HG02970 (cell line): ENCODE measurements at regions not wholly inside any gene's neighbourhood (a gene's known extent, or its start where the extent isn't known, plus 50 kb on each side); places are given as distances from the start of the nearest gene placed in this dataset.

Experiments
- ATAC-seq: cut with Tn5 transposase; IDR thresholded peaks from one replicate; pipeline ENCODE4 v1.9.1; 2021; ENCODE audit warnings: mild to moderate bottlenecking, moderate library complexity, moderate number of reproducible peaks; ENCODE audit not compliant: unreplicated experiment, low FRiP score

DNA sequence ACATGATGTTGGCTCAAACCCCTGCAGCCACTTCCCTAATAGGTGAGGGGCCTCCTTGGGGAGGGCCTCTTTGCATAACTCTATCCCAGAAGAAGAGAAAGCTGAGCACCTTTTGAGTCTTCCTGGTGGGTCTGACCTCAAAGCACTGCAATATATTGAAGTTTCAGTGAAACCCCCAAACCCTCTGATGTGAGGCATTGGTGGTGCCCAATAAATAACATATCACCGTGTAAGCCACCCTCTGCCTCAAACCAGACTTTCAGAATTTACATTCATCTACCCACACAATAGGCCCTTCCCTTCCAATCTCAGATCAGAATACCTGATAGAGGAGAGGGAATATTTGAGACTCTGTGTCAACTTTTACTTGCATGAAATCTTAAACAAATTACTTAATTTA, 142.8 kb upstream of the STK17B start:
- ATAC-seq = no peak

DNA sequence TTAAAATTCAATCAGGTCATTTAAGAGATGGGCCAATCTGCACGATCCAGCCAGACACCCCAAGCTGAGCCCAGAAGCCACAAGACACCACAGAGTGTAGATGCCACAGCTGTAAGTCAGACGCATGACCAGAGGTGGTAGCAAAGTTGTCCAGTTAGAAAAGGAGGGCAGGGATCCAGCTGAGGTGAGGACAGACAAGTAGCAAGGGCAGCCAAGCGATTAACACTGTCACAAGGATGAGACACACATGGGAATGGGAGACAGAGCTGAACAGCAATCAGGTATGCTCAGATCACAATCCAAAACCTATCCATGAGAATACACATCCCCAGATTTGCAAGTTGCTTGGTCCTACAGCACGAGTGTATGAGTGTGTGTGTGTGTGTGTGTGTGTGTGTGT, 143.4 kb upstream of the STK17B start:
- ATAC-seq = no peak

DNA sequence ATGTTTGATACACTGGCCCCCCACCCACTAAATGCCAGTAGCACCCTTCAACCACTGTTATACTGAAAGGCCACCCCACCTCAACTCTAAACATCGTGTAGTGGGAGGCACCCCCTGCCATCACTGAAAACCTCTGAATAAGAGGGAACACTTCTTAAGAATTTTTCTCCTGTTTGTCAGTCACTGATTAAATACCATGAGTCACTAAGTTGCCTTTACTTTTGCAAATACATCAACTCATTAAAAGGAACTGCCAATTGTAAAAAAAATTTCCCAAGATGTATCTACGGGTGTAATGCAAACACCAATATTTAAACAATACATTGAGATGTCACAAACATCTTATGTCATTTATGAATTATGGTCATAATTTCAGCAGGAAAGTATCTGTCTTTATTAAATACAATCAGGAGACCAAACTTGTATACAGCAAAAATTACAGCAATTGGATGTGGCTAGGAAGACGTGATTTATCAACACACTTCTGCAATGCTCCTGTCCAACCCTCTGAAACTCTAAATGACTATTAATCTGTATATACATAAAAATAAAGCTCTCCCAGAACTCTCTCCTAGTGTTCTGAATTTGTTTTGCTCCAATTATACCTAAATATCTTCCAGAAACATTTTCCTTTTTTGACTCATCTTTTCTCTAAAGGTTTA, 144.1 kb upstream of the STK17B start:
- no peak for ATAC-seq

DNA sequence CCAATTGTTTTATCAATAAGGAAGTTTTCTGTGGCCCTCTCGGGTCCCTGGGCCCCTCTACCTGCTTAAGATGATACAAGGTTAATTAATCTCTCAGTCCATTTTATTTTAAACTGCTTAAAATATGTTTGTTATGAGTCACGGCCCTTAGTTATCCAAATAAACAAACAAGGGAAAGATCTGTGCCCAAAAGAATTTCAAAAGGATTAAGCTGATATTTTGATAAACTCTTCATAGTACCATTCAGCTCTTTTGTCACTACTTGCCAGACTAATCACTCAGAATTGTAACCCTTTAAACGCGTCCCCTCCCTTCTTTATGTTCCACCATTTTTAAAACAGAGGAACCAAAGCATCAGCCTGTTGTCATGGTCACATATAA, 144.7 kb upstream of the STK17B start:
- ATAC-seq = no peak

DNA sequence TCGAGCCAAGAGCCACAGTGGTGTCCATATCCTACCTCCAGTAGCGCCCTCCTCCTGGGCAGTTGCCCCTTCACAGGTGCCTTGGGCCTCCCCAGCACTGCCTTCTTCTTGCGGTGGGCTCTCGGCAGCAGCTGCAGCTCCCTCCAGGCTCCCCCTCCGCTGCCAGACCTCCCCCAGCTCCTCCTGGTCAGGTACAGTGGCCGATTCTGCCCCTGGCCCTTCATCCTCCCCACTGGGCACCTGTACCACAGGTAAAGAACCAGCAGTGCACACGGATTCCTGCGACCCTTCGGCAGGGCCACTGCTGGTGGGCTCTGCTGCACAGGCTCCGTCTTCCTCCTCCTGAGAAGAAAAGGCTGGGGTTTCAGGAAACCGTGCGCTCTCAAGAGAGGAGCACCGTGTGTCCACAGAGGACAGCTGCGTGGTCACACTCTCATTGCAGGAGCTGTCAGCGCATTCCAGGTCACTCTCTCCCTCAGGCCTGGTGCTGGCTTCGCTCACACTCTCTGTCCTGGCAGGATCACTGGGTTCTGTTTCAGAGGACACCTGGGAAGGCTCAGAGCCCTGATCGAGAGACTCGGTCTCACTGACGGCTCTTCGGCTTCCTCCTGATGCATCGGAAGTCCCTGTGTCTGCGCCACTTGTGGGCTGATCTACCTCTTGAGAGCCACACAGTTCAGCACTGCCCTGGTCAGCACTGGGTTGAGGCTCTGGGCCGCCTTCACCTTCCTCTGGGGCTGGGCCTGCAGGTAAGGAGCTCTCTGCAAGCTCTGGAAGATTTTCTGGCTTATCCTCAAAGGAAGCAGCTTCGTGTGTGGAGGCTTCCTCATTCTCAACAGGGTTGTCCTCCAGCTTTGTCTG, 147.4 kb upstream of the STK17B start:
- no peak for ATAC-seq

DNA sequence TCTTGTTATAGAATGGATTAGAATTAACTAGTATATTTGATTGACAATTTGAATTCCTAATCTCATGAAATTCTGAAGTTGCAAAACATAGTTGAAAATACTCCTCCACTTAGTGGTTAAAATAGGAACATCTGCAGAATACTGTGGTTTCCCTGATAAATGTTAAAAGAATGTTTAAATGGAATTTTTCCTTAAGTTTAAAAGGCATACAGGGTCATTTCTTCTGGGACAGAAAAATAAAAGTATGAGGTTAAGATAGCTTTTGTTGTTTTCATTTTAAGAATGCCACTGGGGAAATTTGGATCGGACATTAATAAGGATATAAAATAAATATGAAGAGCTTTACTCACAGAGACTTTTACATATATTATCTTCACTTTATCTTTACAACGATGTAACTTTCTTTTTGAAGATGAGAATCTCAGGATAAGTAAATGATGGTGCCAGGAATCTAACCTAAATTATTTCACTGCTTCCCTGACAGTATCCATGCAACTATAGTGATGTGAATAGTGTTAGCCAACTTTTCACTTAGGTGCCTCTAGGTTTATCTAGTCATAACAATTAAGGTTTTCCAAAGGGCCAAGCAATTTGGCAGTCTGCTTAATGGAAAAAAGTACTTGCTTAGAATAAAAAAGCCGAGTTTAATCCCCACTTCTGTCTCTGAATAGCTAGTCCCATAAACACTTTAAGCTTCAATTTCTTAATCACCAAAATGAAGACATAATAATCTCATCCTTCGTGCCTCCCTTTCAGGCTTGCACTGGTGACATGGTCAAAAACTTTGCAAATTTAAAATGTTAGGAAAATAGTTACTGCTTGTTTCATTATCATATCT, 151.8 kb upstream of the STK17B start:
- no peak for ATAC-seq

DNA sequence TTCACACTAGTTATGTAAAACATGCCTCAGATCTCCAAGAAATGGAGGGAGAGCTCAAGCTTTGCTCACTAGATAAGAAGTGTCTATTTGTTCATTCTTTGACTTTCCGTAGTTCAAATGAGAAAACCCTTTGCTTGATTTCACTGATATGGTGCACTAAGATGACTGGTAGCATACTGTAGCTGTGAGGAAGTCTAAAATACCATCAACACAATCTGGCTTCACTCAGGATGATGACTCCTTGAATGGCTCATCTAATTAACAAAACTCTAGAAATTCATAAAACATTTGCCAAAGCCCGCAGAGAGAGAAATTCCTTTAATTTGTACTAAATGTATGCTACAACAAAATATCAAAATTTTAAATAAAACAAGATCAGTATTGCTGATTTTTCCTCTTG, 152.8 kb upstream of the STK17B start:
- no peak for ATAC-seq

DNA sequence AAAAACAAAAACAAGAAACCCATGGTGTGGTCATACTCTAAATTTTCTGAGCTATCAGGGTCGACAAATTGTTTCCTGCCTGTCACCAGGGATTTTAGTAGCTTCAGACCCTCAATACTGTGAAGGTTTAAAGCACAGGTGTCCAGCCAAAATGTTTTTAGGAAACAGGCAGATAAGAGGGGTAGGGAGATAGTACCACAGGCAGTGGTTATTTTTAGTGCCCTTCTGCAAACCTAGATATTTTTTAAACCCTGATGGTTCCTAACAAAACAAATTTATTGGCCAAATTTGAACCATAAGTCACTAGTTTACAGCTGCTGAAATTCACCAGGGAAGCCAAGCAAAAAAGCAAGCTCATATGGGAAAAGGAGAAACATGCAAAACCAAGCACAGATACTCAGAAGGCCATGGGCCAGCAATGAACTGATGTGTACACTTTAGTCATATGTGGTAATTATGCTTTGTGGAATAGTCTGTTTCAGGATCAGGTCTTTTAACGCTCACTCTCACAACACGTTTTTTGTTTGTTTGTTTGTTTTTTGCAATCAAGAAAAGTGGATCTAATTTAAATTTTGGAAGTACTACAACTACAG, 156.8 kb upstream of the STK17B start:
- ATAC-seq = no peak

DNA sequence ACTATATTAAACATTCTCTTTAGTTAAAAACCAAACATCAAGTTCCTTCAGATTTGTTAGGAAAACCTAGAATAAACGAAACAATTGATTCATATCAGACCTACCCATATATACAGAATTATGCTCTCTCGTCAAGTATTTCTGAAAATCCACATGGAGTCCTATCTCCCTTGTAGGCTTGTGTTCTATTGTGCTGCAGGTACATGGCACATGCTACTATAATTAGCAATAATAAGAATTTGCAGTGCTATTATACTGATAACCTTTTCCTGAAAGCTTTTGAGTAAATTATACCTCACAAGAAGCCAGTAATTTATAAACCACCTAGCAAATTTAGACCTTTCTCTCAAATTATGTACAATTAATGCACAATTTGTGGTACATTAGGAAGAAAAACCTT, 158.6 kb upstream of the STK17B start:
- ATAC-seq = no peak

DNA sequence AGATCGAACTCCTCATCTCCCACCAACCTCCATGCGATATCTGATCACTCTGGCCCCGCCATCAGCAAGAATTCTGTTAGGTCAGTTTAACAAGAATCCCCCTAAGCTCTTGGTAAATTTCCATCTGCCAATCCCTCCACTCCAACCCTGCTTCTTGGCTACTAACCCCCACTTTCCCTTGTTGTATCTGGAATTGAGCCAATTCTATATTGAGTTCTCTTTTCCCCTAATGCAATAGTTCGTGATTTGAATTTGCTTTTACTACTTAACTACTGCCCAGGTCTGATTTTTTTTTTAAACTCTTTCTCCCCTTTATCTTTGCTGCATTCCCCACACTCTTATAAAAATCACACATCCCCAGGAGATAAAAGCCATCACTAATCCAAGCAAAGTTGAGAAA, 159.3 kb upstream of the STK17B start:
- no peak for ATAC-seq

DNA sequence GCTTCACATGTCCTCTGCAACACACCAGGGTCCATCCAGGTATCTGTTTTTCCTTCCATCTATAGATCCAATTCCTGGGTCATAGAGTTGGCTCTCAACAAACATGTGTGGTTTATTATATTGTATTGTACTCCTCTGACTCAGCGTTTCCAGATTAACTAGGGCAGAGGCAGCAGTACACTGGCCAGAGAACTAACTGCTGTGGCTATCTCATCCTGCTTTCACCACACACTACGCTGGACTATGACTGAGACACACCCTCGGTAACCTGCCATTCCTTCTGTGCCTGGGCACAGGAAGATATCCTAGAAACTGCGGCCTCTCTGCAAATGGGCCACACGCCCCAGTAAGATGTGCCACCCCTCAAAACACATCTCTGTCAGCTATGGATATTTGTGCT, 159.8 kb upstream of the STK17B start:
- no peak for ATAC-seq

DNA sequence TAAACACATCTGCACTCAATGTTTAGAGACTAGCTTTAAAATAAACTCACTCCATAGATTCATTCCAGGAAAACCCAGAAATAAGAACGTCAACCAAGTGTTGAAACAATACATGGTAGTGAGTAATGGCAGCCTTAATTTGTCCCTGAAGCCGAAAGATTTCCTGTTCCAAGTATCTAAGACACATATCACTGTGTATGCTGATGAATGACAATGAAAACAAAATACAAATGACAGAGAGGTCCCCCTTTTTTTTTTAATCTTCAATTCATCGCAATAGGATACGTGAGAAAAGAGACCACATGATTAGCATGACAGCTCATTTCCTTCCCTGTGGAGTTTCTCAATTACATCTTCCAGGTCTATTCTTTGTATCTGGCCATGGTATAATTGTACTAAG, 160.5 kb upstream of the STK17B start:
- ATAC-seq = no peak

DNA sequence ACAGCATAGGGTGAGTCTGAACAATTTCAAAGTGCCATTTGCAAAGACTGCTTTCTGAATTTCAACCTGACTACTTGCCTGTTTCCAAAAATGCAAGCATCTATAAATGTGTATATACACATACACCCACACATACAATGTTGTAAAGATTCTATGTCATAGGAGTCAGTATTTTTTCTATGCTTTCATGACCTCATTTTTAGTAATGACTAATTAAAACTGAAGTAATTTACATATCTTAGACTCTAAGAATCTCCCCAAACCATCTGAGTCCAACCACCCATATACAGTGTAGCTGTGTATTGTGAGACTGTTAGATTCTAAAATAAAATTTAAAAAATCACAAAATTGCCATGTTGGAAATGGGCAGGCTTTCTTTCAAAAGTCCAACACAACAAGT, 162.0 kb upstream of the STK17B start:
- no peak for ATAC-seq

DNA sequence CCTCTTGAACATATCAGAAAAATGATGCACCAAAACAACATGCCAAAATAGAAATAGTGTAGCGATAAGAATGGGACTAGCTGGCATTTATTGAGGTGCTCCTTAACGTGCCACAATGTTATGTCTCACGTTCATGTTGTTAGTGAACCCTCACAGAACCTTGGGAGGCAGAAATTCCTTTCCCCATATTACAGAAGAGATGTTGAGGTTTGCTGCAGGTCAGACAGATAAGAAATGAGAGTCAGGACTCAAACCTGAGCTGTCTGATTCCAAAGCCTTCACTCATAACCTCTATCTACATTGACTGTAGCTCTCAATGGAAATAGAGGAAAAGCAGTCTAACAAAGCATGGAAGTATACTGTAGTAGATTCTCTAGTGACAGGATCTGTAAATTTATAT, 163.3 kb upstream of the STK17B start:
- ATAC-seq = no peak

DNA sequence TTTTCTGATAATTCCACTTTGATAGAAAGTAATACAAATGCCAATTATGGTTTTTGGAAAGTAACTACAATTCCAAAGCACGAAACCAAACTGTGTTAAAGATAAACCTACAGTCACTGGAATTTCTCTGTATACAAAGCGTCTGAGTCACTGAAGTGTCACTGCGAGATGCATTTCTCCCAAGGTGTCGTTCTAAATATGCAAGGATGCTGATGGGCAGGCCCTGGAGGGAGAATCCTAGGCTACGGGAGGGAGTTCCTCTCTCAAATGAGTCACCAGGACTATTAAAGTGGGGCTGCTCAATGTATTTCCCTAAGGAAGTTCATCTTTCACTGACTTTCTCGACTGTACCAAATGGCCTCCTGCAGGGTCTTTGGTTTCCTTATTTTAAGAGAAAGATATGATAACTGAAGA, 163.8 kb upstream of the STK17B start:
- no peak for ATAC-seq

DNA sequence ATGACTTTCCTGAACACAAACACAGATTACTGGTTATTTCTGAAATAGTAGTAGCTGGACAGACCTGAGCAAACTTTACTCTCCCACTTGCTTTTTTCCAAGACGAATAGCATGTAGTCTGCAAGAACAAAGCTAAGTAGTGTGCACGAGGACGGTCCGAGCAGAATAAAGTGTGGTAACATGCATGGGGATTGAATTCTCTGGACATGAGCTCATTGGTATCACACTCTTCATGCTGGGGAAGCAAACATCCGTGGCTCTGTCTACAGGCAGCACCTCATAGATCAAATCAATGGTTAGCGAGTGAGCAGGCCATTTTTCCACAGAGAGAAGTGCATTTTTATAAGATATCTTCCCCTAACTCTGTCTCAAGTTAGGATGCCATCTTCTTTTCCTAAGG, 164.8 kb upstream of the STK17B start:
- no peak for ATAC-seq

DNA sequence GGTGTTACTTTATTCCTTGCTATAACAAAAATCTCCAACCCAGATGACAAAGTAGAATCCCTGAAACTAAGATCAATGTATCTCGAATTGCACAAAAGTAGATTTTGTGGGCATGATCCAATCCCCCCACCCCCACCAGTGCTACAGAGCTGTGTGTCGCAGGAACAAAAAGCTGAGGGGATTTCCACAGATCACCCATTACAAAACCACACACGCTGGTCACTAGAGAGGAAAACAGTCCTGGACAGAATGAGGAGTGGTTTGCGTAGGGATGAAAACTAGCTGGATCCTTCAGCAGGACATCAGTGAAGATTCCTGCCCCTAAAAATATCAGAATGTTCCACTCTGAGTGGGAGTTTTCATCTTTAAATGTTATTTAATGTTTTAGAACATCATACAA, 165.3 kb upstream of the STK17B start:
- no peak for ATAC-seq

DNA sequence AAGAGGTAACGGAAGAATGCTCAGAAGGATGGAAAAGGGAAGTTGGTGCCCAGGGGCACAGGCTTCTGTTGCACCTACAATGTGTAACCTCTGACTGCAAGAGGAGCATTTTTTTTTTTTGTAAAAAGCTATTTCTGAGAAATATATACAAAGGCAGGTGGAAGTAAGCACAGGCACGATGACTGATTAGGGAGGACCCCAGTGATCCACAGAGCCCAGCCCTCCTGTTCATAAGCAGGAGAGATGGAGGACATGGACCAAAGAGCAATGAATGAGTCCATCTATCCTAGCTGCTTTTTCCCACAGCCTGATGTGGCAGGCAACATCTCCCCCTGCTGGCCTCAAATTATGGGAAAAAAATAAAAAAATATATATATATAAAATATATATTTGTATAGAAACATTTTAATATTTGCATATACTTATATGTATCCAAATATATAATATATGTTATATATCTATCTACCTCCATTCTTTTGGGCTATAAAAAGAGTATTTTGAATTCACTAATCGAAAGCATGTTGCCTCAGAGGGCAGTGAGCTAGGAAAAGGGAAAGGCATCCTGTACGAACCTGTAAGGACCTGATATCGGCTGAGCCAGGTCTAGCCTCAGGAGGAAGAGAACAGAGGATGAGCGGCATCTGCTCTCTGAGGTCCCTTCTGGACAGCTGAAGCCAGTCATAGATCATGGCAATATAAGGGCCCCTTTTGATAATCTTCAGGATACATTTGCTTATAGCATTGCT, 166.0 kb upstream of the STK17B start:
- ATAC-seq = no peak

DNA sequence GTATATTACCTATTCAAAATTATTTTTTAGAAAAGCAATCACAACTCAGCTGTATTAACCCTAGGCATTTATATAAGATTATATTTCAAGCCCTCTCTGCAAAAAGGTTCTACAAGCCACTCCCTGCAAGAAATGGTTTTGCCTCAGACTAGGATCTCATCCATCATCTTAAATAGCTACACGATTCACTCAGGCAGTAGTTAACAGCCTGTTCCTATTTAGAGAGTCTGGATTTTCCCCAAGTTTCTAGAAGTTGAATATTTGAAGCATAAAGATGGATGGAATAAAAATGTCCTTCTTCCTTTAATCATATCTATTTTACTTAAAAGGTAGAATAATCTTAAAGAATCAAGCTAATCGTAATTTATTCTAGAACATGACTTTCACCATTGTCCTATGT, 167.1 kb upstream of the STK17B start:
- no peak for ATAC-seq

DNA sequence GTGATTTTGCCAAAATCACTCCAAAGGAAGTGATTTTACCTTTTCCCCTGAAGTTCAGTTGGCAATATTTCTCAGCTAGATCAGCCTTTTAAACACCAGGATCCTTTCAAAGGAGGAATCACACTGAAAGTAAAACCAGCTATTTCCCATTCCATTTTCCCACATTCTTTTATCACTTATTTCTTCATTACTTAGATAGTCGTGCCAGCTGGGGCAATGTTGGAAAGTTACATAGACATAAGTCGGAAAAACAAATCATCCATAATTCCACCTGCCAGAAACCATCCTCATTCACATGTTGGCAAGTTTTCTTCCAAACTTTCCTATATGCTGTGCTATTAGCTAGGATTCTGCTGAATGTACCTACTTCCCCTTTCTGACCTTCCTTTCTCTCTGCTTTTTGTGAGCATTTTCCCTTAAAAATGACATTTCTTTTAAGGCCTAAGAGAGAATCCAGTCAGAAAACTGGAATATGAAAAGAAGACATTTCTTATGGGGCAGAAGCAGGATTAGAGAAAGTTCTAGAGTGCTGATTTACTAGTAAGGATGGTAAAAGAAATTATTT, 170.0 kb upstream of the STK17B start:
- no peak for ATAC-seq
